ENCODE measurements at regions not wholly inside any gene's neighbourhood (a gene's known extent, or its start where the extent isn't known, plus 50 kb on each side); places are given as distances from the start of the nearest gene placed in this dataset.

DNA sequence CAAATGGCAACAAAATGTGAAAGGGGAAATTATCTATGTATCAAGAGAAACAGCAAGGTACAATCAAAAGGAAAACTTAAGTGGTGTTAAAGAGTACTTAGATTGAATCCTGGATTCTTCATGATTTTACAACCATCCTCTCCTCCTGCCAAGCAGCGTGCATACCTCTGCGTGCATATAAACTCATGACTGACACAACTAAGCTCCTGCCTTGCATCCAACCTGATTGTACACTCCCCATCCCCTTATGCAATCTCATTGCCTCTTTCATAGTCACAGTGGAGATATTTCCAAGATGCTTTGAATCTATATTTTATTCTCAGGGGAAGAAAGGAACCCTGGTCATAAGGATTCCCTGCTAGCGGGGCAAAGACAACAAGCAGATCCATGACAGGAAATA, 499.9 kb downstream of the KCTD12 start:
- ChIA-PET CTCF (interaction anchor here (0.8 to 1.0 kb wide), 2 partner anchors 9 to 88 kb away, joined by 3 read pairs; no protein-coding TSS in a partner anchor), POLR2A (no interaction called here)
- intact Hi-C loops (cut with micrococcal nuclease) = no loop called here
- TF ChIP-seq, protein P1, sequence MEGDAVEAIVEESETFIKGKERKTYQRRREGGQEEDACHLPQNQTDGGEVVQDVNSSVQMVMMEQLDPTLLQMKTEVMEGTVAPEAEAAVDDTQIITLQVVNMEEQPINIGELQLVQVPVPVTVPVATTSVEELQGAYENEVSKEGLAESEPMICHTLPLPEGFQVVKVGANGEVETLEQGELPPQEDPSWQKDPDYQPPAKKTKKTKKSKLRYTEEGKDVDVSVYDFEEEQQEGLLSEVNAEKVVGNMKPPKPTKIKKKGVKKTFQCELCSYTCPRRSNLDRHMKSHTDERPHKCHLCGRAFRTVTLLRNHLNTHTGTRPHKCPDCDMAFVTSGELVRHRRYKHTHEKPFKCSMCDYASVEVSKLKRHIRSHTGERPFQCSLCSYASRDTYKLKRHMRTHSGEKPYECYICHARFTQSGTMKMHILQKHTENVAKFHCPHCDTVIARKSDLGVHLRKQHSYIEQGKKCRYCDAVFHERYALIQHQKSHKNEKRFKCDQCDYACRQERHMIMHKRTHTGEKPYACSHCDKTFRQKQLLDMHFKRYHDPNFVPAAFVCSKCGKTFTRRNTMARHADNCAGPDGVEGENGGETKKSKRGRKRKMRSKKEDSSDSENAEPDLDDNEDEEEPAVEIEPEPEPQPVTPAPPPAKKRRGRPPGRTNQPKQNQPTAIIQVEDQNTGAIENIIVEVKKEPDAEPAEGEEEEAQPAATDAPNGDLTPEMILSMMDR (IDR thresholded peaks at IDR 0.05) = no peak
- no peaks in the 10 kb centered on the region for H3K9me3 Mint-ChIP-seq
- ATAC-seq = no peak
- no peaks in the 10 kb centered on the region for H3K27me3 Mint-ChIP-seq
- no peak for DNase-seq
- no peaks in the 10 kb centered on the region for H3K4me1 Mint-ChIP-seq (ENCODE audit: low read depth)
- H3K4me3 Mint-ChIP-seq = no peak overlapping the region
- H3K36me3 Mint-ChIP-seq (ENCODE audit: low read depth) = no peaks in the 10 kb centered on the region
- H3K27ac Mint-ChIP-seq = no peak overlapping the region

DNA sequence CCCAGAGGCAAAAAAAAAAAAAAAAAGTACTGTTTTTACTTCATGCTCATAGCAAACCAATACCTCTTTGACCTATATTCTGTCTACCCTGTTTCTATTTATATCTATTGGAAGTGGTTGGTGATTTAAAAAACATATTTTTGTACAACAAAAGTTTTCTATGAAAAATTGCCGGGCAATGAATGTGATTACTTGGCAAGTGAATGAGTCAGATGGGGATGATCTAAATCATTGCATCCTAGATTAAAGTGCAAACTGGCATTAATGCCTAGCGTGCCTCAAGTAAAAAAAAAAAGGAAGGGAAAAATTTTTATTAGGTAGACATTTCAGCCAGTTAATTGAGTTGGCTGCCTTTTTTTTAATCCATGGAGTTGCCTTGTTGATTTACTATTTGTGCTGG, 500.6 kb downstream of the KCTD12 start:
- no peaks in the 10 kb centered on the region for H3K9me3 Mint-ChIP-seq
- DNase-seq = no peak
- CTCF ChIA-PET = no interaction called here
- no peaks in the 10 kb centered on the region for H3K27me3 Mint-ChIP-seq
- H3K36me3 Mint-ChIP-seq (ENCODE audit: low read depth) = no peaks in the 10 kb centered on the region
- H3K4me3 Mint-ChIP-seq = no peak overlapping the region
- H3K27ac Mint-ChIP-seq = no peak overlapping the region
- intact Hi-C loops (cut with micrococcal nuclease) = no loop called here
- H3K4me1 Mint-ChIP-seq (ENCODE audit: low read depth) = no peaks in the 10 kb centered on the region
- TF ChIP-seq, protein P1 (IDR thresholded peaks at IDR 0.05) = no peak
- ATAC-seq = no peak
- POLR2A ChIA-PET = no interaction called here

DNA sequence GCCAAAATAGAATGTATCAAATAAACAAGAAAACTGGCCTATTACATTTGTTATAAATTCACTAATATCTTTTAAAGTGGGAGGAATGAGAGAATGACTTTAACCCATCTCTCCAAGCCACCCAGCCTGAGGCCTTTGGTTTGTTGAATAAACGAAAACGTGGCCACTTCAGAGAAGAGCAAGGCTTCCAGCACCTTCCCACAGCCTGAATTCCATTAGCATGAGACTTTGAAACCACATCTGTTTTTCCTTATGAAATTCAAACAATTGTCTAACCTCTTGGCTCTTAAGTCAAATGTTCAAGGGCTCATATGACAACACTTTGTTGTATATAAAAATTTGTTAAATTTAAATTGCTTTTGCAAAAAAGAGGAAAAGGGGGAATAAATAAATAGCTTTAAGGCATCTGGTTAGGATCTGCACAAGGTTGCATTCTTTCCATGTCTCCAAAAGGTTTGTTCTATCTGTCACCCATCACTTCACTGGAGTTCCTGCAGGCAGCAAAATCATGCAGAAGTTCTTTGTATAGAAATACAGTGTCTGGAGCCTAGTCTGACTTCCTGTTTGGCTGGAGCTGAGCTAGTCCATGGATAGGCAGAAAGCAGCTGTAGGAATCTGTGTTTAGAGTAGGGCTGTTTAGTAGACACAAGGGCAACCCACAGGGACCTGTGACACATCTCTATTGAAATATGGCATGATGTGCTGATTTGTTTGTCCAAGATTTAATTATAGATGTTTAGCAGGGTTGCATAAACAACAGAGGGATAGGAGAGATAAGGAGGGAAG, 502.3 kb downstream of the KCTD12 start:
- intact Hi-C loops (cut with micrococcal nuclease) = no loop called here
- TF ChIP-seq, protein P1 (IDR thresholded peaks at IDR 0.05) = no peak
- H3K4me1 Mint-ChIP-seq (ENCODE audit: low read depth) = no peaks in the 10 kb centered on the region
- H3K27me3 Mint-ChIP-seq = no peaks in the 10 kb centered on the region
- no peak for DNase-seq
- no peak for ATAC-seq
- POLR2A ChIA-PET = no interaction called here
- H3K4me3 Mint-ChIP-seq = no peak overlapping the region
- CTCF ChIA-PET = interaction anchor here (0.6 kb wide), 1 partner anchor 91 kb away, joined by 3 read pairs; no protein-coding TSS in a partner anchor
- no peaks in the 10 kb centered on the region for H3K9me3 Mint-ChIP-seq
- no peak overlapping the region for H3K27ac Mint-ChIP-seq
- no peaks in the 10 kb centered on the region for H3K36me3 Mint-ChIP-seq (ENCODE audit: low read depth)

DNA sequence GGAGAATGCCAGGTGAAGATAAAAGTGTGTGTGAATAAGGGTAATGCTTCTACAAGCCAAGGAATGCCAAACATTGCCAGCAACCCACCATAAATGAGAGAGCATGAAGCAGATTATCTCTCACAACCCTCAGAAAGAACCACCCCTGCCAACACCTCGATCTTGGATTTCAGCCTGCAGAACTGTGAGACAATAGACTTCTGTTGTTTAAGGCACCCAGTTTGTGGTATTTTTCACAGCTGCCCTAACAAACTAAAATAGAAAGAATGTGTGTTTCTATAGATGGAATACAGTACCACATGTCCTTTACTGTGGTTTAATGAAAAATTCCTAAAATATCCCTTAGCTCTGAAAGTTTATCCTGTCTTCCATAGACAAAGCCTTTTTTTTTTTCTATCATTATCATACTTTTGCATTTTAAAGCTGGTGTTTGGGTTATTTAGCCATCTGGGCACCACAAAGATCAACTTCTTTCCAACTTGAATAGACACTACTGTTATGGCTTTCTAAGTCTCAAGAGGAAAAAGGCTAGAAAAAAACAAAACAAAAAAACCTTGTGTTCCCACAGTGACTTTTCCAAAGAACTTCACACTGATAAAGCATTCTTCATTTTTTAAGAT, 505.6 kb downstream of the KCTD12 start:
- CTCF ChIA-PET = no interaction called here
- no peaks in the 10 kb centered on the region for H3K27me3 Mint-ChIP-seq
- POLR2A ChIA-PET = no interaction called here
- no peak overlapping the region for H3K4me3 Mint-ChIP-seq
- ATAC-seq (no peak), DNase-seq (no peak)
- no peaks in the 10 kb centered on the region for H3K36me3 Mint-ChIP-seq (ENCODE audit: low read depth)
- TF ChIP-seq, protein P1 (IDR thresholded peaks at IDR 0.05) = no peak
- intact Hi-C loops (cut with micrococcal nuclease) = no loop called here
- no peak overlapping the region for H3K27ac Mint-ChIP-seq
- no peaks in the 10 kb centered on the region for H3K4me1 Mint-ChIP-seq (ENCODE audit: low read depth)
- H3K9me3 Mint-ChIP-seq = no peaks in the 10 kb centered on the region

DNA sequence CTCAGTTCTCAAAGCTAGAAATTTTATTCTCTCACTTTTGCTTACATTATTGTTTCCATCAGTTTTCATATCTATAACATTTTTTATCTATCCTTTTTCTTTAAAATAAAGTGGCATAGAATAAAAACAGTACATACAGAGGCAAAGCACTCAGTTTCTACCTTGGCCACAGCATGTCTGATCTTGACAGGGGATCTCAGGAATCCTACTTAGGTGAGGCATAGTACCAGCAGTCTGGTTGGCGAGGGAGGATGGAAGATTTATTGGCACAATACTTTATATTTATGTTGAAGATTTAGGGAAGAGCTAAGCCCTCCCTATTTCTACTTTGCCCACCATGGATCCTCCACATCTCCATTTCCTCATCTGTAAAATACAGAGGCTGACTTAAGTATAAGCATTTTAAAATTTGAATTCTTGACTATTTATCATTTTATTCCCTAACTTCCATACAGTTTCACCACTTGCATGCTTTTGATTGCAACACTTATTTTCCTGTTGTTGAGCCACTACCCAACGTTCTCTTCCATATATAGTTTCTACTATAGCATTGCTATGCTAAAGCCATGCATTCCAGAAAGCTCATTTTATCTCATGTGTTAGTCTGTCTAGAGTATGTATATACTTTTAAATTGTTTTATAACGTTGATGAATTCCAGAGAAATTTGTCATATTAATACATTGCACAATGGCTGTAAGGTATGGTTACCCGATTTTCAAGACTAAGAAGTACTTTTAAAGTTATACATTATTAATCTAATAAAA, 506.7 kb downstream of the KCTD12 start:
- POLR2A ChIA-PET = no interaction called here
- DNase-seq (no peak), ATAC-seq (no peak)
- TF ChIP-seq, protein P1 (IDR thresholded peaks at IDR 0.05) = no peak
- intact Hi-C loops (cut with micrococcal nuclease) = no loop called here
- no peaks in the 10 kb centered on the region for H3K27me3 Mint-ChIP-seq
- no peaks in the 10 kb centered on the region for H3K4me1 Mint-ChIP-seq (ENCODE audit: low read depth)
- CTCF ChIA-PET = no interaction called here
- no peak overlapping the region for H3K27ac Mint-ChIP-seq
- H3K36me3 Mint-ChIP-seq (ENCODE audit: low read depth) = no peaks in the 10 kb centered on the region
- no peaks in the 10 kb centered on the region for H3K9me3 Mint-ChIP-seq
- H3K4me3 Mint-ChIP-seq = no peak overlapping the region
